ENCODE measurements at regions not wholly inside any gene's neighbourhood (a gene's known extent, or its start where the extent isn't known, plus 50 kb on each side); places are given as distances from the start of the nearest gene placed in this dataset.

- TF ChIP-seq CTCF (IDR thresholded peaks at IDR 0.05), result no peak
These were observed 132.9 kb downstream of the BAMBI start for GRCh38 chr10:28810057-28810870.

GRCh38 chr10:28811639-28812349 lies 134.5 kb downstream of the BAMBI start:
- Histone ChIP-seq H3K36me3 (ENCODE audit: control insufficient read depth, insufficient read depth, low read length) (no peaks in the 10 kb centered on the region), H3K4me1 (ENCODE audit: control insufficient read depth, insufficient read depth, low read length) (no peaks in the 10 kb centered on the region), H3K9me3 (ENCODE audit: control insufficient read depth, insufficient read depth, low read length) (no peaks in the 10 kb centered on the region), H3K4me3 (ENCODE audit: low read length) (no peak overlapping the region), H3K27me3 (ENCODE audit: control insufficient read depth, insufficient read depth, low read length) (no peaks in the 10 kb centered on the region), H3K27ac (ENCODE audit: low read length) (no peak overlapping the region)
- no peak for ATAC-seq
- no peaks in the 10 kb centered on the region for H3K9me3 Mint-ChIP-seq
- no peak for TF ChIP-seq CTCF (IDR thresholded peaks at IDR 0.05)
- no peak for DNase-seq
- no peak overlapping the region for H3K27ac Mint-ChIP-seq
- peaks cover 0 to 5% of the 10 kb centered on the region in 2 donors for H3K4me1 Mint-ChIP-seq
- H3K36me3 Mint-ChIP-seq, result no peaks in the 10 kb centered on the region
- intact Hi-C loops (cut with micrococcal nuclease), result no loop called here
- peaks cover 7 to 10% of the 10 kb centered on the region in 2 donors for H3K27me3 Mint-ChIP-seq (ENCODE audit: low read depth in 2 of 2)
- WGBS (ENCODE audit: insufficient coverage), result 82% methylated on average over 9 of the region's 9 CpGs
- H3K4me3 Mint-ChIP-seq, result no peak overlapping the region

More at GRCh38 chr10:28810057-28810870, 132.9 kb downstream of the BAMBI start:
- no peak for DNase-seq
- peaks cover 10 to 16% of the 10 kb centered on the region in 2 donors for H3K27me3 Mint-ChIP-seq (ENCODE audit: low read depth in 2 of 2)
- no peak overlapping the region for H3K27ac ChIP-seq (ENCODE audit: low read length)
- no peak overlapping the region for H3K4me3 Mint-ChIP-seq
- no peak overlapping the region for H3K4me3 ChIP-seq (ENCODE audit: low read length)
- WGBS (ENCODE audit: insufficient coverage), result 78% methylated on average over 10 of the region's 10 CpGs
- no peaks in the 10 kb centered on the region for H3K36me3 ChIP-seq (ENCODE audit: control insufficient read depth, insufficient read depth, low read length)
- no peaks in the 10 kb centered on the region for H3K27me3 ChIP-seq (ENCODE audit: control insufficient read depth, insufficient read depth, low read length)
- no peaks in the 10 kb centered on the region for H3K4me1 ChIP-seq (ENCODE audit: control insufficient read depth, insufficient read depth, low read length)
- intact Hi-C loops (cut with micrococcal nuclease), result no loop called here
- no peak overlapping the region for H3K27ac Mint-ChIP-seq
- H3K9me3 Mint-ChIP-seq, result no peaks in the 10 kb centered on the region
- H3K9me3 ChIP-seq (ENCODE audit: control insufficient read depth, insufficient read depth, low read length), result no peaks in the 10 kb centered on the region
- peaks cover 0 to 5% of the 10 kb centered on the region in 2 donors for H3K4me1 Mint-ChIP-seq
- no peak for ATAC-seq
- no peaks in the 10 kb centered on the region for H3K36me3 Mint-ChIP-seq

- WGBS (ENCODE audit: insufficient coverage), result 75% methylated on average over 10 of the region's 11 CpGs
- Histone ChIP-seq H3K9me3 (ENCODE audit: control insufficient read depth, insufficient read depth, low read length) (no peaks in the 10 kb centered on the region), H3K4me1 (ENCODE audit: control insufficient read depth, insufficient read depth, low read length) (no peaks in the 10 kb centered on the region), H3K4me3 (ENCODE audit: low read length) (no peak overlapping the region), H3K27ac (ENCODE audit: low read length) (no peak overlapping the region), H3K36me3 (ENCODE audit: control insufficient read depth, insufficient read depth, low read length) (no peaks in the 10 kb centered on the region), H3K27me3 (ENCODE audit: control insufficient read depth, insufficient read depth, low read length) (no peaks in the 10 kb centered on the region)
- H3K36me3 Mint-ChIP-seq, result no peaks in the 10 kb centered on the region
- H3K4me1 Mint-ChIP-seq, result peaks cover 0 to 5% of the 10 kb centered on the region in 2 donors
- peaks cover 0 to 9% of the 10 kb centered on the region in 2 donors for H3K27me3 Mint-ChIP-seq (ENCODE audit: low read depth in 2 of 2)
- ATAC-seq, result no peak
- no peak overlapping the region for H3K27ac Mint-ChIP-seq
- H3K4me3 Mint-ChIP-seq, result no peak overlapping the region
- H3K9me3 Mint-ChIP-seq, result no peaks in the 10 kb centered on the region
- intact Hi-C loops (cut with micrococcal nuclease), result no loop called here
- no peak for DNase-seq
- TF ChIP-seq CTCF (IDR thresholded peaks at IDR 0.05), result no peak
These were observed 135.4 kb downstream of the BAMBI start for GRCh38 chr10:28812384-28813372.

Data from natural killer cell (primary cell).